ENCODE measurements at regions not wholly inside any gene's neighbourhood (a gene's known extent, or its start where the extent isn't known, plus 50 kb on each side); places are given as distances from the start of the nearest gene placed in this dataset.

DNA sequence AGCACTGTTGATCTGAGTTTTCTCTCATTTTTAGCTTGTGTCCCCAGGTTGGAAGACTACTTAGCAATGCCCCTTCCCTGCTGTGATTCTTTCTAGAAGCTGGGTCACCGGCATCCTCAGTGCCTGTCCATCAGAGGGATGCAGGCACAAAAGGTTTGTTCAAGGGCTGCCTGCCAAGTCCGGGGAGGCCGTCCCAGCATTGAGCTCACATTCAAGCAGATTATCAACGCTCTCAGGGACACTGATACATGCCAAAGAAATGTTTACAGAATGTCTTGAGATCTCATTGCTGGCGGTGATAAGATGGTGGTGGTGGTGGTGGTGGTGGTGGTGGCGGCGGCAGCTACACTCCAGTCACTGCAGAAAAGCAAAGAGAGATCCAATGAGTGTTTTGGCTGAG is 79.6 kb upstream of the VCX3A start:
- TF ChIP-seq, protein P1, sequence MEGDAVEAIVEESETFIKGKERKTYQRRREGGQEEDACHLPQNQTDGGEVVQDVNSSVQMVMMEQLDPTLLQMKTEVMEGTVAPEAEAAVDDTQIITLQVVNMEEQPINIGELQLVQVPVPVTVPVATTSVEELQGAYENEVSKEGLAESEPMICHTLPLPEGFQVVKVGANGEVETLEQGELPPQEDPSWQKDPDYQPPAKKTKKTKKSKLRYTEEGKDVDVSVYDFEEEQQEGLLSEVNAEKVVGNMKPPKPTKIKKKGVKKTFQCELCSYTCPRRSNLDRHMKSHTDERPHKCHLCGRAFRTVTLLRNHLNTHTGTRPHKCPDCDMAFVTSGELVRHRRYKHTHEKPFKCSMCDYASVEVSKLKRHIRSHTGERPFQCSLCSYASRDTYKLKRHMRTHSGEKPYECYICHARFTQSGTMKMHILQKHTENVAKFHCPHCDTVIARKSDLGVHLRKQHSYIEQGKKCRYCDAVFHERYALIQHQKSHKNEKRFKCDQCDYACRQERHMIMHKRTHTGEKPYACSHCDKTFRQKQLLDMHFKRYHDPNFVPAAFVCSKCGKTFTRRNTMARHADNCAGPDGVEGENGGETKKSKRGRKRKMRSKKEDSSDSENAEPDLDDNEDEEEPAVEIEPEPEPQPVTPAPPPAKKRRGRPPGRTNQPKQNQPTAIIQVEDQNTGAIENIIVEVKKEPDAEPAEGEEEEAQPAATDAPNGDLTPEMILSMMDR (IDR thresholded peaks at IDR 0.05; ENCODE audit: extremely low read depth, insufficient read depth, missing control alignments): no peak
- in situ Hi-C loops (cut with MboI; ENCODE audit: low pct_unique_long_range_greater_than_20kb, low sequenced_read_pairs, unreplicated experiment): no loop called here
- no peak for DNase-seq (ENCODE audit: low spot score)

DNA sequence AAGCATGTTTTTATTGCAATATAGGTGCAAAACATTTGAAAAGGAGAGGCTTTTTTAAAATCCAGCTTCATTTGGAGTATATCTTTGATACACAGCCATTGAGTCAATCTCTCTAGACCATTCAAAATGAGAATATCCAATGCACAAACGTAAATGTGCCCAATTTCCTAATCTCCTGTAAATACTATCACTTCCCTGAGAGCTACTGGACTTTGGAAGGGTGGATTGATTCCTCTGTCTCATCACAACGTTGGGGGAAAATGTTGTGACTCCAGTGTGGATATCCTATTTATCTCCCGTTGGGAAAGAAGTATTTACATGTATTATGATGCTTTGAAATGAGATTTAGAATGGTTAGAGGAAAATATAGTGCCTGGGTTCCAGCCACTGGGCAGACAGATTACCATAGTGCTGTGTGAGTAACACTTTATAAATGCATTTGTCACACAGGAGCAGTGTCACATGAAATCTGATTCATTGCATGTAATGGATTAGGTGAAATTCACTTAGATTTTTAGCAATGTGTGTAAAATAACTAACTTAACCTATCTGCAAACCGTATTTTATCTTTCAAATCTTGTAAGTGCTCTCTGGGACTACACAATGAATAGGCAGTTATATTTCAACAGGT is 64.4 kb upstream of the VCX3A start:
- in situ Hi-C loops (cut with MboI; ENCODE audit: low pct_unique_long_range_greater_than_20kb, low sequenced_read_pairs, unreplicated experiment): no loop called here
- TF ChIP-seq, protein P1 (IDR thresholded peaks at IDR 0.05; ENCODE audit: extremely low read depth, insufficient read depth, missing control alignments): no peak
- no peak for DNase-seq (ENCODE audit: low spot score)

All from GM13977 (cell line).